WTC11 (cell line): ENCODE measurements at regions not wholly inside any gene's neighbourhood (a gene's known extent, or its start where the extent isn't known, plus 50 kb on each side); places are given as distances from the start of the nearest gene placed in this dataset.

Experiments
- ATAC-seq: fragments of 200-7000 bp; cut with Tn5 transposase; 2 replicates; pipeline ENCODE4 v1.10.0; 2021; ENCODE audit warnings: mild to moderate bottlenecking, moderate library complexity
- CTCF ChIA-PET: fragments of 300-600 bp; sonication (Branson Sonifier 250); formaldehyde crosslinking; loops from one replicate; lab custom pipeline; 2021; ENCODE audit warnings: antibody characterized with exemption; lab: Charles Lee
- POLR2A ChIA-PET: fragments of 350-600 bp; sonication (Branson Sonifier 250); formaldehyde crosslinking; loops from one replicate; lab custom pipeline; 2021; ENCODE audit warnings: antibody characterized with exemption; lab: Charles Lee
- DNase-seq: peaks from one replicate; pipeline ENCODE4 v3.0.0; 2021; ENCODE audit warnings: low spot score
- H3K27ac Mint-ChIP-seq: 2 replicates; pipeline ENCODE4 v1.8.0; 2021; ENCODE audit warnings: mixed read lengths
- H3K27me3 Mint-ChIP-seq: 2 replicates; pipeline ENCODE4 v1.8.0; 2021; ENCODE audit warnings: low read depth, mild to moderate bottlenecking, moderate library complexity, mixed read lengths
- H3K36me3 Mint-ChIP-seq: 2 replicates; pipeline ENCODE4 v1.8.0; 2021; ENCODE audit warnings: mixed read lengths
- H3K4me1 Mint-ChIP-seq: 2 replicates; pipeline ENCODE4 v1.8.0; 2022; ENCODE audit warnings: mixed read lengths
- H3K4me3 Mint-ChIP-seq: 2 replicates; pipeline ENCODE4 v1.8.0; 2021; ENCODE audit warnings: mild to moderate bottlenecking, moderate library complexity, mixed read lengths
- H3K9me3 Mint-ChIP-seq: 2 replicates; pipeline ENCODE4 v1.8.0; 2021; ENCODE audit warnings: mixed read lengths
- ATF1 ChIP-seq: sonication (generic); formaldehyde crosslinking; IDR thresholded peaks from 2 replicates; pipeline ENCODE4 v1.8.1; 2023; ENCODE audit warnings: mild to moderate bottlenecking, moderate library complexity, missing genetic modification reagents
- CREM ChIP-seq: sonication (generic); formaldehyde crosslinking; IDR thresholded peaks from 2 replicates; pipeline ENCODE4 v1.8.1; 2022; ENCODE audit warnings: mild to moderate bottlenecking, missing genetic modification reagents, moderate library complexity
- ESRRA ChIP-seq: sonication (generic); formaldehyde crosslinking; IDR thresholded peaks from 2 replicates; pipeline ENCODE4 v1.8.1; 2022; ENCODE audit warnings: mild to moderate bottlenecking, missing genetic modification reagents, borderline replicate concordance
- GABPB1 ChIP-seq: sonication (generic); formaldehyde crosslinking; IDR thresholded peaks from 2 replicates; pipeline ENCODE4 v1.8.1; 2023; ENCODE audit warnings: mild to moderate bottlenecking, missing genetic modification reagents
- IRF2 ChIP-seq: sonication (generic); formaldehyde crosslinking; IDR thresholded peaks from 2 replicates; pipeline ENCODE4 v1.8.0; 2022; ENCODE audit warnings: low read depth, missing genetic modification reagents, borderline replicate concordance
- NR2C2 ChIP-seq: sonication (generic); formaldehyde crosslinking; IDR thresholded peaks from 2 replicates; pipeline ENCODE4 v1.8.0; 2022; ENCODE audit warnings: mild to moderate bottlenecking, missing genetic modification reagents
- OVOL2 ChIP-seq: fragments of 250-450 bp; sonication (Bioruptor Pico); IDR thresholded peaks from 2 replicates; pipeline ENCODE4 v1.9.0; 2021; ENCODE audit warnings: mild to moderate bottlenecking, borderline replicate concordance
- PRRX2 ChIP-seq: fragments of 250-450 bp; sonication (Bioruptor Pico); IDR thresholded peaks from 2 replicates; pipeline ENCODE4 v1.8.0; 2021; ENCODE audit warnings: mild to moderate bottlenecking
- STAT6 ChIP-seq: sonication (generic); formaldehyde crosslinking; conservative IDR thresholded peaks from 2 replicates; pipeline ENCODE4 v1.8.1; 2023; ENCODE audit warnings: mild to moderate bottlenecking, low read depth, missing genetic modification reagents, moderate library complexity
- TCF7 ChIP-seq: sonication (generic); formaldehyde crosslinking; IDR thresholded peaks from 2 replicates; pipeline ENCODE4 v1.8.0; 2022; ENCODE audit warnings: mild to moderate bottlenecking, low read depth, missing genetic modification reagents, moderate library complexity
- ZBTB21 ChIP-seq: sonication (generic); formaldehyde crosslinking; IDR thresholded peaks from 2 replicates; pipeline ENCODE4 v1.8.1; 2023; ENCODE audit warnings: mild to moderate bottlenecking, missing genetic modification reagents, borderline replicate concordance
- ZNF317 ChIP-seq: sonication (generic); formaldehyde crosslinking; IDR thresholded peaks from 2 replicates; pipeline ENCODE4 v1.8.1; 2023; ENCODE audit warnings: low read depth, mild to moderate bottlenecking, moderate library complexity, missing genetic modification reagents, borderline replicate concordance
- ZNF416 ChIP-seq: fragments of 250-450 bp; sonication (Bioruptor Pico); IDR thresholded peaks from 2 replicates; pipeline ENCODE4 v1.9.0; 2021; ENCODE audit warnings: mild to moderate bottlenecking, inconsistent platforms
- ZNF425 ChIP-seq: fragments of 250-450 bp; sonication (Bioruptor Pico); conservative IDR thresholded peaks from 2 replicates; pipeline ENCODE4 v1.9.0; 2021; ENCODE audit warnings: mild to moderate bottlenecking
- ZNF532 ChIP-seq: fragments of 250-450 bp; sonication (Bioruptor Pico); IDR thresholded peaks from 2 replicates; pipeline ENCODE4 v1.9.0; 2021; ENCODE audit warnings: mild to moderate bottlenecking, borderline replicate concordance
- TF ChIP-seq, protein P1 (sequence below): sonication (generic); formaldehyde crosslinking; IDR thresholded peaks from 2 replicates; pipeline ENCODE4 v1.8.0; 2022; ENCODE audit warnings: missing genetic modification reagents
- TF ChIP-seq, protein P2 (sequence below): sonication (generic); formaldehyde crosslinking; IDR thresholded peaks from 2 replicates; pipeline ENCODE4 v1.8.0; 2023; ENCODE audit warnings: missing genetic modification reagents

GRCh38 chr1:59105548-59106507 is 191.1 kb upstream of the FGGY start:
- H3K9me3 Mint-ChIP-seq, result peaks cover 18% of the 10 kb centered on the region
- no peak overlapping the region for H3K27ac Mint-ChIP-seq
- TF ChIP-seq, protein P1, sequence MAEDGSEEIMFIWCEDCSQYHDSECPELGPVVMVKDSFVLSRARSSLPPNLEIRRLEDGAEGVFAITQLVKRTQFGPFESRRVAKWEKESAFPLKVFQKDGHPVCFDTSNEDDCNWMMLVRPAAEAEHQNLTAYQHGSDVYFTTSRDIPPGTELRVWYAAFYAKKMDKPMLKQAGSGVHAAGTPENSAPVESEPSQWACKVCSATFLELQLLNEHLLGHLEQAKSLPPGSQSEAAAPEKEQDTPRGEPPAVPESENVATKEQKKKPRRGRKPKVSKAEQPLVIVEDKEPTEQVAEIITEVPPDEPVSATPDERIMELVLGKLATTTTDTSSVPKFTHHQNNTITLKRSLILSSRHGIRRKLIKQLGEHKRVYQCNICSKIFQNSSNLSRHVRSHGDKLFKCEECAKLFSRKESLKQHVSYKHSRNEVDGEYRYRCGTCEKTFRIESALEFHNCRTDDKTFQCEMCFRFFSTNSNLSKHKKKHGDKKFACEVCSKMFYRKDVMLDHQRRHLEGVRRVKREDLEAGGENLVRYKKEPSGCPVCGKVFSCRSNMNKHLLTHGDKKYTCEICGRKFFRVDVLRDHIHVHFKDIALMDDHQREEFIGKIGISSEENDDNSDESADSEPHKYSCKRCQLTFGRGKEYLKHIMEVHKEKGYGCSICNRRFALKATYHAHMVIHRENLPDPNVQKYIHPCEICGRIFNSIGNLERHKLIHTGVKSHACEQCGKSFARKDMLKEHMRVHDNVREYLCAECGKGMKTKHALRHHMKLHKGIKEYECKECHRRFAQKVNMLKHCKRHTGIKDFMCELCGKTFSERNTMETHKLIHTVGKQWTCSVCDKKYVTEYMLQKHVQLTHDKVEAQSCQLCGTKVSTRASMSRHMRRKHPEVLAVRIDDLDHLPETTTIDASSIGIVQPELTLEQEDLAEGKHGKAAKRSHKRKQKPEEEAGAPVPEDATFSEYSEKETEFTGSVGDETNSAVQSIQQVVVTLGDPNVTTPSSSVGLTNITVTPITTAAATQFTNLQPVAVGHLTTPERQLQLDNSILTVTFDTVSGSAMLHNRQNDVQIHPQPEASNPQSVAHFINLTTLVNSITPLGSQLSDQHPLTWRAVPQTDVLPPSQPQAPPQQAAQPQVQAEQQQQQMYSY (CRISPR knock-in tag), result peak; percentile 28; the same call in 1 of the 2 replicates
- TF ChIP-seq ZNF317 (CRISPR knock-in tag), result no peak
- POLR2A ChIA-PET, result no interaction called here
- H3K27me3 Mint-ChIP-seq, result peaks cover 3% of the 10 kb centered on the region; the same call in 1 of the 2 replicates
- H3K4me3 Mint-ChIP-seq, result no peak overlapping the region
- DNase-seq (no peak), ATAC-seq (no peak)
- H3K36me3 Mint-ChIP-seq, result peaks cover 11% of the 10 kb centered on the region
- CTCF ChIA-PET, result interaction anchor here (0.6 kb wide), 1 partner anchor 17 kb away, joined by 3 read pairs; no protein-coding TSS in a partner anchor
- H3K4me1 Mint-ChIP-seq, result peaks cover 18% of the 10 kb centered on the region

DNA sequence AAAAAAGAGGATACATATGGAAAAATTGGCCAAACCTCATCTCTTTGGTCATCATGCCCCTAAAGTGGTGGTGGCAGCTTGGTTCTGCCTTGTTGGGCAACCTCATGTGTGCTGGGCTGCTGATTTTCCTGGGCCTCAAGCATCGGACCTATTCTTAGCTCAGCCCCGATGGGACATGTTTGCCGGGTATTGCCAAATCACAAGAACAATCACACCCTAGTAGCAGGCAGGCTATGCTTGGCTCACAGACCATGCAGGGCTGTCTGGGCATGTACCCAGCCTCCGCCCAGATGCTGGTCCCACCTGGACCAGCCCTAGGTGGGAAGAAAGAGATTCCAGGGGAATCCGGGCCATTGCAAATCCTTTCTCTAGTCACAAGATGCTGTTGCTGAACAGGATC is 189.4 kb upstream of the FGGY start:
- no peaks in the 10 kb centered on the region for H3K36me3 Mint-ChIP-seq
- H3K4me1 Mint-ChIP-seq, result peaks cover 19% of the 10 kb centered on the region
- peaks cover 3% of the 10 kb centered on the region; the same call in 1 of the 2 replicates for H3K9me3 Mint-ChIP-seq
- DNase-seq, result no peak
- peaks cover 3% of the 10 kb centered on the region; the same call in 1 of the 2 replicates for H3K27me3 Mint-ChIP-seq
- H3K27ac Mint-ChIP-seq, result no peak overlapping the region
- peak; percentile 43 for ATAC-seq
- CTCF ChIA-PET, result interaction anchor here (0.6 to 1.2 kb wide), 2 partner anchors 24 to 56 kb away, joined by 3 read pairs; no protein-coding TSS in a partner anchor
- POLR2A ChIA-PET, result interaction anchor here (0.6 kb wide), 1 partner anchor 194 kb away, joined by 5 read pairs; no protein-coding TSS in a partner anchor
- H3K4me3 Mint-ChIP-seq, result no peak overlapping the region
- TF ChIP-seq STAT6 (no peak), TCF7 (CRISPR knock-in tag) (no peak), GABPB1 (CRISPR knock-in tag) (no peak), CREM (CRISPR knock-in tag) (no peak), PRRX2 (no peak), ZNF532 (CRISPR knock-in tag) (no peak), IRF2 (CRISPR knock-in tag) (no peak), ZBTB21 (CRISPR knock-in tag) (no peak), OVOL2 (CRISPR knock-in tag) (no peak), ESRRA (CRISPR knock-in tag) (no peak), ZNF416 (CRISPR knock-in tag) (no peak), NR2C2 (CRISPR knock-in tag) (no peak), ZNF425 (no peak), ATF1 (CRISPR knock-in tag) (no peak)
- TF ChIP-seq, protein P2, sequence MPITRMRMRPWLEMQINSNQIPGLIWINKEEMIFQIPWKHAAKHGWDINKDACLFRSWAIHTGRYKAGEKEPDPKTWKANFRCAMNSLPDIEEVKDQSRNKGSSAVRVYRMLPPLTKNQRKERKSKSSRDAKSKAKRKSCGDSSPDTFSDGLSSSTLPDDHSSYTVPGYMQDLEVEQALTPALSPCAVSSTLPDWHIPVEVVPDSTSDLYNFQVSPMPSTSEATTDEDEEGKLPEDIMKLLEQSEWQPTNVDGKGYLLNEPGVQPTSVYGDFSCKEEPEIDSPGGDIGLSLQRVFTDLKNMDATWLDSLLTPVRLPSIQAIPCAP (CRISPR knock-in tag), result no peak
